Endothelial cell of umbilical vein (primary cell): ENCODE measurements at regions not wholly inside any gene's neighbourhood (a gene's known extent, or its start where the extent isn't known, plus 50 kb on each side); places are given as distances from the start of the nearest gene placed in this dataset.

Source experiments
- BruUV-seq: library from RNA; stranded (reverse); fragments of 400-500 nt; replicated peaks from 2 replicates; lab custom pipeline; 2021; lab: Mats Ljungman, UMichigan
- CTCF ChIA-PET: fragments of 300-600, 350-600 bp; sonication (Branson Sonifier 250); formaldehyde crosslinking; loops from one replicate; lab custom pipeline; 2021; ENCODE audit warnings: antibody characterized with exemption, inconsistent platforms; lab: Charles Lee
- POLR2A ChIA-PET: fragments of 300-600, 350-600 bp; sonication (Branson Sonifier 250); formaldehyde crosslinking; loops from one replicate; lab custom pipeline; 2021; ENCODE audit warnings: antibody characterized with exemption, inconsistent platforms; lab: Charles Lee
- DNase-seq: peaks from one replicate; pipeline ENCODE4 v3.0.0-alpha.2; 2011; ENCODE audit warnings: low read depth, low spot score
- FAIRE-seq: peaks from 2 replicates; lab custom pipeline; 2011; peaks lifted over from hg19 to GRCh38; lab: Jason Lieb, UNC
- H2AFZ ChIP-seq: 2 replicates; pipeline ENCODE4 v1.6.0; 2012; ENCODE audit warnings: low read depth, low read length, control low read depth, inconsistent platforms
- H3K27ac ChIP-seq: 2 replicates; pipeline ENCODE4 v1.5.1; 2011; ENCODE audit warnings: low read depth, mild to moderate bottlenecking, control low read depth, low read length, moderate library complexity; ENCODE audit not compliant: insufficient read depth
- H3K27me3 ChIP-seq, 2 experiments: 2 replicates each; pipeline versions ENCODE4 v1.6.0 to v1.6.1; 2011; ENCODE audit warnings: low read length in 2 of 2, mixed read lengths in 1 of 2; ENCODE audit not compliant: control insufficient read depth in 2 of 2, insufficient read depth in 2 of 2
- H3K36me3 ChIP-seq, 2 experiments: 2 replicates in 1 of 2; 3 replicates in 1 of 2; pipeline ENCODE4 v1.5.1; 2011; ENCODE audit warnings: low read length in 2 of 2, mild to moderate bottlenecking in 1 of 2, moderate library complexity in 1 of 2; ENCODE audit not compliant: control insufficient read depth in 2 of 2, insufficient read depth in 2 of 2; ENCODE audit errors: extremely low read depth in 1 of 2
- H3K4me1 ChIP-seq: 3 replicates; pipeline ENCODE4 v1.5.1; 2011; ENCODE audit warnings: mild to moderate bottlenecking, low read length; ENCODE audit not compliant: control insufficient read depth, insufficient read depth; ENCODE audit errors: extremely low read depth
- H3K4me2 ChIP-seq: 2 replicates; pipeline ENCODE4 v1.6.1; 2011; ENCODE audit warnings: low read length, control low read depth, mixed read lengths; ENCODE audit not compliant: insufficient read depth
- H3K4me3 ChIP-seq, 3 experiments: fragments of 200-600 bp in 1 of 3; sonication (generic), shearing (Covaris generic) in 1 of 3; replicated peaks in 1 of 3; 2 replicates each; pipeline ENCODE4 v1.5.1; 2011 to 2016; ENCODE audit warnings: control low read depth in 3 of 3, low read length in 3 of 3, mild to moderate bottlenecking in 2 of 3, inconsistent platforms in 1 of 3, low read depth in 1 of 3, moderate library complexity in 1 of 3; ENCODE audit not compliant: insufficient read depth in 1 of 3
- H3K79me2 ChIP-seq: 2 replicates; pipeline ENCODE4 v1.6.0; 2012; ENCODE audit warnings: low read length, inconsistent platforms; ENCODE audit not compliant: control insufficient read depth, insufficient read depth
- H3K9ac ChIP-seq: replicated peaks from 2 replicates; pipeline ENCODE3; 2011; ENCODE audit warnings: low read length, control low read depth; ENCODE audit not compliant: insufficient read depth; ENCODE audit errors: extremely low read depth
- H3K9me1 ChIP-seq: replicated peaks from 3 replicates; pipeline ENCODE4 v1.6.0; 2011; ENCODE audit warnings: mild to moderate bottlenecking, low read length; ENCODE audit not compliant: control insufficient read depth, insufficient read depth; ENCODE audit errors: extremely low read depth
- H3K9me3 ChIP-seq: replicated peaks from 2 replicates; pipeline ENCODE4 v1.5.1; 2012; ENCODE audit warnings: low read length, inconsistent platforms; ENCODE audit not compliant: control insufficient read depth, insufficient read depth
- H4K20me1 ChIP-seq: replicated peaks from 2 replicates; pipeline ENCODE3; 2011; ENCODE audit warnings: mild to moderate bottlenecking, low read length; ENCODE audit not compliant: control insufficient read depth, insufficient read depth; ENCODE audit errors: extremely low read depth
- CTCF ChIP-seq, 2 donors: IDR thresholded peaks; 1 replicate in 1 of 2; 2 replicates in 1 of 2; pipeline ENCODE4 v1.5.1; 2011; ENCODE audit warnings: low read length in 2 of 2, mild to moderate bottlenecking in 2 of 2, moderate library complexity in 2 of 2, control low read depth in 1 of 2, inconsistent platforms in 1 of 2, low read depth in 1 of 2; ENCODE audit not compliant: insufficient read depth in 1 of 2; ENCODE audit errors: extremely low read depth in 1 of 2
- EZH2 ChIP-seq: IDR thresholded peaks from 2 replicates; pipeline ENCODE4 v1.6.1; 2012; ENCODE audit warnings: borderline replicate concordance, low read depth, mild to moderate bottlenecking, moderate library complexity, low read length, inconsistent platforms; ENCODE audit not compliant: severe bottlenecking
- FOS ChIP-seq: IDR thresholded peaks from 2 replicates; pipeline ENCODE4 v1.6.1; 2011; ENCODE audit warnings: mild to moderate bottlenecking, low read length, moderate library complexity, borderline replicate concordance; ENCODE audit not compliant: insufficient read depth
- GATA2 ChIP-seq: IDR thresholded peaks from 2 replicates; pipeline ENCODE4 v1.7.0; 2011; ENCODE audit warnings: low read depth, mild to moderate bottlenecking, moderate library complexity, mixed read lengths, low read length; ENCODE audit not compliant: insufficient read length, insufficient read depth
- JUN ChIP-seq: IDR thresholded peaks from 2 replicates; pipeline ENCODE4 v1.6.1; 2011; ENCODE audit warnings: borderline replicate concordance, low read depth; ENCODE audit not compliant: insufficient read length, insufficient read depth
- MAX ChIP-seq: IDR thresholded peaks from 2 replicates; pipeline ENCODE4 v1.6.1; 2011; ENCODE audit not compliant: insufficient read depth, insufficient read length
- MYC ChIP-seq: IDR thresholded peaks from one replicate; pipeline ENCODE4 v1.6.1; 2011; ENCODE audit warnings: mild to moderate bottlenecking, low read depth, low read length
- POLR2A ChIP-seq: IDR thresholded peaks from 2 replicates; pipeline ENCODE4 v1.6.1; 2012; ENCODE audit warnings: low read depth, mild to moderate bottlenecking, control low read depth, low read length
- POLR2AphosphoS5 ChIP-seq: IDR thresholded peaks from 2 replicates; pipeline ENCODE4 v1.6.1; 2012; ENCODE audit warnings: low read depth, mild to moderate bottlenecking, control low read depth, low read length, moderate library complexity; ENCODE audit not compliant: insufficient read depth
- dilution Hi-C: fragments of 300-500 bp; cut with MboI; formaldehyde crosslinking; loops from one replicate; pipeline ENCODE4 v1.15.0; 2019; ENCODE audit warnings: low sequenced_read_pairs; ENCODE audit not compliant: extremely low pct_ligation_motif_present
- intact Hi-C: fragments of 100-400 bp; cut with micrococcal nuclease; formaldehyde crosslinking; loops from one replicate; pipeline ENCODE4 v1.10.0; 2022

GRCh38 chr3:176426371-176426770 lies 770.9 kb downstream of the TBL1XR1 start:
- FAIRE-seq (no peak), DNase-seq (no peak)
- dilution Hi-C loops (no loop called here), intact Hi-C loops (no loop called here)
- Histone ChIP-seq H3K4me1 (no peaks in the 10 kb centered on the region), H4K20me1 (no peaks in the 10 kb centered on the region), H3K36me3 (no peaks in the 10 kb centered on the region), H3K79me2 (no peaks in the 10 kb centered on the region), H2AFZ (no peak overlapping the region), H3K27me3 (peaks cover 0 to 3% of the 10 kb centered on the region in 2 experiments), H3K9me3 (no peaks in the 10 kb centered on the region), H3K4me2 (no peak overlapping the region), H3K9me1 (no peaks in the 10 kb centered on the region), H3K27ac (no peak overlapping the region), H3K4me3 (no peak overlapping the region), H3K9ac (no peak overlapping the region)
- CTCF ChIA-PET = no interaction called here
- TF ChIP-seq POLR2AphosphoS5 = no peak
- TF ChIP-seq GATA2 = no peak
- TF ChIP-seq EZH2 = no peak
- TF ChIP-seq MAX = no peak
- no peak for TF ChIP-seq FOS
- TF ChIP-seq JUN = no peak
- TF ChIP-seq CTCF (IDR thresholded peaks at IDR 0.05; ENCODE audit: extremely low read depth in 1 of 2, insufficient read depth in 1 of 2, low read depth in 1 of 2, low read length in 2 of 2) = no peak
- no peak for TF ChIP-seq MYC
- TF ChIP-seq POLR2A = no peak
- POLR2A ChIA-PET = no interaction called here
- BruUV-seq = no TSS peak
